ENCODE measurements at regions not wholly inside any gene's neighbourhood (a gene's known extent, or its start where the extent isn't known, plus 50 kb on each side); places are given as distances from the start of the nearest gene placed in this dataset.

DNA sequence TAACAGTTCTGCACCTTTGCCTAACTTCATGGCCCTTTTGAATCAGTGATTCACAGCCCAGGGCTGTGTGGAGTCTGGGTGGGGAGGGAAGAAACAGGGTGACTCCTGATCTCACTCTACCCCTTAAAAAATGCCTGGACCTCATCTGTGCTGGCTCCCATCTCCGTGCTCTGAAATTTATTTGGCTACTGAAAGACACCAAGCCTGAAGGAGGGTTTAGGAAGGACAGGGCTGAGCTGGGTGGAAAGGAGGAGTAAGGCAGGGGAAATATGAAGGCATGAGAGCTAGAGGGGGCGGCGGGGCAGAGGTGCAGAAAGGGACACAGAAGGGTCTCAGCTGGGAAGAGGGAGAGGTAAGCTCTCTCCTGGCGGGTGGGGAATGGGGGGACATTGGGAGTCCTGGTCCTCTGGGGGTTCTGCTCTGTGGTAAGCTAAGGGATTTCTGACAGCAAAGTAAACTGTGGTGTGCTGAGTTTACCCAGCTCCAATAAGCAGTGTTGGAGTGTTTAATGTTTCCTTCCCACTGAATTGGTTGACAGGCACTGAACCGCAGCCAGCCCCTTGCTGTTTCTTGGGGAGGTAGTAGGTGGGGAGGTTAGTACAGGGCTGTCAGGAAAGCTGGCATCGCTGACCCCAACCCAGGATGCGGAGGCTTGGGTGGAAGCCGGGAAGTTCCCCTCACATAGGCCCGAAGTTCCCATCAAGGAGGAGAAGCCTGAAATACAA is 71.1 kb downstream of the RPUSD4 start:
- no peaks in the 10 kb centered on the region for H4K20me1 ChIP-seq (ENCODE audit: insufficient read depth, low read length)
- no peaks in the 10 kb centered on the region for H3K36me3 ChIP-seq (ENCODE audit: insufficient read depth, low read length)
- no peak overlapping the region for H3K27ac ChIP-seq (ENCODE audit: low read length)
- no peak overlapping the region for H3K4me2 ChIP-seq (ENCODE audit: insufficient read depth, low read length)
- H3K4me3 ChIP-seq (ENCODE audit: low read depth in 1 of 2, low read length in 2 of 2): no peak overlapping the region
- no peaks in the 10 kb centered on the region for H3K4me1 ChIP-seq (ENCODE audit: insufficient read depth, low read length)
- ATAC-seq (ENCODE audit: insufficient read depth, low read depth) (no peak), DNase-seq (no peak)
- no peak overlapping the region for H3K9ac ChIP-seq (ENCODE audit: low read depth, low read length)
- H3K9me3 ChIP-seq (ENCODE audit: insufficient read depth, low read length, severe bottlenecking): no peaks in the 10 kb centered on the region
- H2AFZ ChIP-seq (ENCODE audit: low read depth, low read length): no peak overlapping the region
- H3K27me3 ChIP-seq (ENCODE audit: insufficient read depth, low read length, poor library complexity): no peaks in the 10 kb centered on the region
- TF ChIP-seq, protein P1, sequence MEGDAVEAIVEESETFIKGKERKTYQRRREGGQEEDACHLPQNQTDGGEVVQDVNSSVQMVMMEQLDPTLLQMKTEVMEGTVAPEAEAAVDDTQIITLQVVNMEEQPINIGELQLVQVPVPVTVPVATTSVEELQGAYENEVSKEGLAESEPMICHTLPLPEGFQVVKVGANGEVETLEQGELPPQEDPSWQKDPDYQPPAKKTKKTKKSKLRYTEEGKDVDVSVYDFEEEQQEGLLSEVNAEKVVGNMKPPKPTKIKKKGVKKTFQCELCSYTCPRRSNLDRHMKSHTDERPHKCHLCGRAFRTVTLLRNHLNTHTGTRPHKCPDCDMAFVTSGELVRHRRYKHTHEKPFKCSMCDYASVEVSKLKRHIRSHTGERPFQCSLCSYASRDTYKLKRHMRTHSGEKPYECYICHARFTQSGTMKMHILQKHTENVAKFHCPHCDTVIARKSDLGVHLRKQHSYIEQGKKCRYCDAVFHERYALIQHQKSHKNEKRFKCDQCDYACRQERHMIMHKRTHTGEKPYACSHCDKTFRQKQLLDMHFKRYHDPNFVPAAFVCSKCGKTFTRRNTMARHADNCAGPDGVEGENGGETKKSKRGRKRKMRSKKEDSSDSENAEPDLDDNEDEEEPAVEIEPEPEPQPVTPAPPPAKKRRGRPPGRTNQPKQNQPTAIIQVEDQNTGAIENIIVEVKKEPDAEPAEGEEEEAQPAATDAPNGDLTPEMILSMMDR (IDR thresholded peaks at IDR 0.05; ENCODE audit: borderline replicate concordance, extremely low read depth, low read length, poor library complexity, severe bottlenecking): no peak
- no peak for TF ChIP-seq EZH2 (IDR thresholded peaks at IDR 0.05; ENCODE audit: borderline replicate concordance, low read depth, low read length, severe bottlenecking)
- H3K79me2 ChIP-seq (ENCODE audit: insufficient read depth, low read length): no peaks in the 10 kb centered on the region

DNA sequence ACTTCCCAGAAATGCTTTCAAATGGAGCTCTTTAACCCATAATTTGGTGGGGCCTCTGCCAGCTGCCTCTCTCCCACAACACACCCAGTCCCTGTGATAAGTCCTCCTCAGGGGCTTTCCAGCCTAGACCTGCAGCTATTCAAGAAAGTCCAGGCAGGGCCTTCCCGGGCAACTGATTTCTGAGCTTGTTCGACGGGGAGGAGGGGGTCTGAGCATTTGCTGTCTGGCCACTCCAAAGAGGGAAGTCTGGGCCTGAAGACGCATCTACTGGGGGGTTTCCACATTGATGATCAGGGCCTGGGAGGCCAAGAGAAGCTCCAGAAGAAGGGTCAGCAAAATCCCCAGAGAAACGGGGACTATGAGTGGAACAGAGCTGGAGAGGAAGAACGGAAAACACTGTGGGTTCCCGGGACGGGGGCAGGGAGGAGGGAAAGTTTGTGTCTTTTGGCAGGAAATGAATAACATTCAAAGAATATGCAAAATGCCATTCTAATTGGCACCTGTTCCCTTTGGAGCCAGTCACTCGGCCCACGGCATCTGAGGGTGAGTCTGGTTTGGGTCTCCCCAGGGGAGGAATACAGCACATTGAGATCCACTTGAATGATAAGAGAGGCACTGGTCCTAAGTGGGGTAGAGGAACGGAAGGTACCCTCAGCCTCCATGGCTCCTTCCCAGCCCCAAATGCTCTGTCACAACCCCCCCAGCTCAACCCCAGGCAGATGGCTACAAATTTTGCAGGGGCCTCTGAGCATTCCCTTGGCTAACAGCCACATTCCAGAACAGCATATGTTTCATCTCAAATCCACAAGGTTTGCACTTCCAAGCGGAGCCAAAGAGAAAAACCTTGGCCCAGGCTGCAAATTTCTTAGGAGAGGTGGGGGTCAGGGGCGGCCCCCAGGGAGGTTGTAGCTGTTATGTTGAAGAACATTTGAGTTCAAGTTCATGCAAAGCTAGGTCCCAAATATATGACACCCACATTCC is 72.0 kb downstream of the RPUSD4 start:
- no peaks in the 10 kb centered on the region for H3K79me2 ChIP-seq (ENCODE audit: insufficient read depth, low read length)
- TF ChIP-seq, protein P1 (IDR thresholded peaks at IDR 0.05; ENCODE audit: borderline replicate concordance, extremely low read depth, low read length, poor library complexity, severe bottlenecking): no peak
- no peak for TF ChIP-seq EZH2 (IDR thresholded peaks at IDR 0.05; ENCODE audit: borderline replicate concordance, low read depth, low read length, severe bottlenecking)
- H3K4me1 ChIP-seq (ENCODE audit: insufficient read depth, low read length): no peaks in the 10 kb centered on the region
- DNase-seq (no peak), ATAC-seq (ENCODE audit: insufficient read depth, low read depth) (no peak)
- no peak overlapping the region for H3K9ac ChIP-seq (ENCODE audit: low read depth, low read length)
- no peaks in the 10 kb centered on the region for H4K20me1 ChIP-seq (ENCODE audit: insufficient read depth, low read length)
- H3K9me3 ChIP-seq (ENCODE audit: insufficient read depth, low read length, severe bottlenecking): no peaks in the 10 kb centered on the region
- no peak overlapping the region for H3K27ac ChIP-seq (ENCODE audit: low read length)
- H3K4me2 ChIP-seq (ENCODE audit: insufficient read depth, low read length): no peak overlapping the region
- H3K4me3 ChIP-seq (ENCODE audit: low read depth in 1 of 2, low read length in 2 of 2): no peak overlapping the region
- no peak overlapping the region for H2AFZ ChIP-seq (ENCODE audit: low read depth, low read length)
- no peaks in the 10 kb centered on the region for H3K36me3 ChIP-seq (ENCODE audit: insufficient read depth, low read length)
- H3K27me3 ChIP-seq (ENCODE audit: insufficient read depth, low read length, poor library complexity): no peaks in the 10 kb centered on the region

DNA sequence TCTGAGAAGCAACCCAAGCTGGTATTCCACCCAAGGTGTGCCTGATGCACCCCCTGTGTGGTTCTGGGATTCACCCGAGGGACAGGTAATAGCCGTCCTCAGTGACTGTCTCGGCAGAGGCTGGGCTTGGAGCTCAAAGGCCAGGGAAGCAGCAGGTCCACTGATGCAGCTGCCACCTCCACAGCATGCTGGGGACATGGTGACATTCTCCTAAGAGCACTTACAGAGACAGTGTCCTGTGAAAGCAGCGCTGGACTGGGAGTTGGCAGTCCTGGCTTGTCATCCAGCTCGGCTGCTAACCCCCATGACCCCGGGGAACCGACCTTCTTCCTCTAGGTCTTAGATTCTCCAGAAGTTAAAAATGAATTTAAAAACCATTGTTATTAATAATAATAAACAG is 72.8 kb downstream of the RPUSD4 start:
- Histone ChIP-seq H3K4me1 (ENCODE audit: insufficient read depth, low read length) (no peaks in the 10 kb centered on the region), H4K20me1 (ENCODE audit: insufficient read depth, low read length) (no peaks in the 10 kb centered on the region), H3K27ac (ENCODE audit: low read length) (no peak overlapping the region), H3K36me3 (ENCODE audit: insufficient read depth, low read length) (no peaks in the 10 kb centered on the region), H3K27me3 (ENCODE audit: insufficient read depth, low read length, poor library complexity) (no peaks in the 10 kb centered on the region), H2AFZ (ENCODE audit: low read depth, low read length) (no peak overlapping the region), H3K4me2 (ENCODE audit: insufficient read depth, low read length) (no peak overlapping the region), H3K79me2 (ENCODE audit: insufficient read depth, low read length) (no peaks in the 10 kb centered on the region), H3K9ac (ENCODE audit: low read depth, low read length) (no peak overlapping the region), H3K4me3 (ENCODE audit: low read depth in 1 of 2, low read length in 2 of 2) (no peak overlapping the region), H3K9me3 (ENCODE audit: insufficient read depth, low read length, severe bottlenecking) (no peaks in the 10 kb centered on the region)
- ATAC-seq (ENCODE audit: insufficient read depth, low read depth): no peak
- no peak for DNase-seq
- TF ChIP-seq, protein P1 (IDR thresholded peaks at IDR 0.05; ENCODE audit: borderline replicate concordance, extremely low read depth, low read length, poor library complexity, severe bottlenecking): no peak
- no peak for TF ChIP-seq EZH2 (IDR thresholded peaks at IDR 0.05; ENCODE audit: borderline replicate concordance, low read depth, low read length, severe bottlenecking)

Data from DND-41 (cell line).